HG03439 (cell line): ENCODE measurements at regions not wholly inside any gene's neighbourhood (a gene's known extent, or its start where the extent isn't known, plus 50 kb on each side); places are given as distances from the start of the nearest gene placed in this dataset.
"Not testable (repeated sequence)": the region's sequence is repeated elsewhere in the genome, so short reads cannot be mapped to it uniquely, and the experiment has no call there.

Experiments used
- ATAC-seq: cut with Tn5 transposase; IDR thresholded peaks from one replicate; pipeline ENCODE4 v1.9.1; 2021; ENCODE audit warnings: mild to moderate bottlenecking, moderate library complexity; ENCODE audit not compliant: unreplicated experiment

DNA sequence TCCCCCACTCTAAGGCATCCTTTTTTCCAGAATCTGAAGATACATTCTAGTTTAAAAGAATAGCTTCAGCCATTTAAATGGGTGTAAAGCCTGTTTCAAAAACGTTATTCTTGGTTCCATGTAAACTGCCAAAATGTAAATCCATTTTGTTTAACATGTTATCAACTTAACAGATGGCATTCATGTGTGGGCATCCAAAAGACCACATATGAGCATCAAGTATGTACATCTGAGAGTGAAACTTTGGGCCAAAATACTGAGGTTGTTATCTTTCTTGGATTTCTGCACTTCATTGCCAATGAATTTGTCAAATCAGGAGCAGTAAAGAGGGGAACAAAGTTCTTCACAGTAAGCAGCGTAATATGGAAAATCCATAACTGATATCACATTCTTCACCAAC lies 395.4 kb downstream of the ZNF804A start:
- ATAC-seq = no peak

DNA sequence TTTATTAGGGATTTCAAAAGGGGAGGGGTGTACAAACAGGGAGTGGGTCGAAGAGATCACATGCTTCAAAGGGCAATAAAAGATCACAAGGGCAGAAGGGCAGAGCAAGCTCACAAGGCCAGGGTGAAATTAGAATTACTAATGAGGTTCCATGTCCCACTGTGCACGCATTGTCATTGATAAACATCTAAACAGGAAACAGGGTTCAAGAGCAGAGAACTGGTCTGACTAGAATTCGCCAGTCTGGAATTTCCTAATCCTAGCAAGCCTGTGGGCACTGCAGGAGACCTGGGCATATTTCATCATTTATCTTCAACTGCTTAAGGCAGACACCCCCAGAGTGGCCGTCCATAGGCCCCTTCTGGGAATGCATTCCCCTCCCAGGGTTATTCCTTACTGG lies 408.2 kb downstream of the ZNF804A start:
- no peak for ATAC-seq

DNA sequence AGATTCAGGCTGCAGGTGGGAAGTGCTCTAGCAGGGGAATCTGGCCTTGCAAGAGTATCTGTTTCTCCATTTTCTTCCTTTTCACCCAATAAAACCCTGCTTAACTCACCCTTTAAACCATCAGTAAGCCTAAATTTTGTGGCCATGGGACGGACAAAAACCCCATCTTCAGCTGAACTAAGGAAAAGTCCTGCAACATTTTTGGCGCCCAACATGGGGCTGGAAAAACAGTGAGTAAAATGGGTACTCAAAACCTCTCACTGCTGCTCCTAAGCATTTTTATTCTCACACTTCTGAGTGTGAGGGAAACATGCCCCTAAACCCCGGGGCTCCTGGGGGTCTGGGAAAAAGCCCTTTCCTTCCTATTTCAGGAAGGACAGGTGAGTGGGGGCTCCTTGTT lies 414.3 kb downstream of the ZNF804A start:
- ATAC-seq = no peak

DNA sequence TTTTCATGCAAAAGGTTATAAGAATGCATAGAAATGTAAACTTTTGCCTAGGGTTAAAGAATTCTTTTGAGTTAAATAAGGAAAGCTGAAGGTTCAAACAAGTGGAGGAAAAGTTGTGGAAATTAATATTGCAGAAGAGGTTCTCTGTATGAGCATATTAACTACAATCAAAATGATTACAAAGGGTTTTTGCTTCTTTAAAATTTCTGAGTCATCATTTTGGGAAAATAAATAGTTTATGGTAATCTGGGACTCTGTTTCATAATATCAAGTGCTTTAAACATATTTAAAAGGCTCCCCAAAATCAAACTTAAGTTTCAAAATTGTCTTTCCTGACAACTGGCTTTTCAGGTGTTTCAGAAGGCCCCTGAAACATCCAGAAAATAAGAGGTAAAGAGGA lies 415.7 kb downstream of the ZNF804A start:
- no peak for ATAC-seq

DNA sequence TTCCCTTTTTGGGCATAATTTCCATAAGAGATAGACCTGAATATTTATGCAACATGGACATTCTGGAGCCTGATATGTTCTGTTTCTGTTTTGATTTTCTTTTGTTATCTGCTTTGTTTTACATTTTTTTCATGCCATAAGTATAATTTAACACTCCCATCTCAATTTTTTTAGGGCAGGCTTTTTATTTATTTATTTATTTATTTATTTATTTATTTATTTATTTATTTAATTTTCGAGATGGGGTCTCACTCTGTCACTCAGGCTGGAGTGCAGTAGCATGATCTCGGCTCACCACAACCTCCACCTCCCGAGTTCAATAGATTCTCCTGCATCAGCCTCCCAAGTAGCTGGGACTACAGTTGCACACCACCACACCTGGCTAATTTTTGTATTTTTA lies 427.6 kb downstream of the ZNF804A start:
- ATAC-seq = not testable (repeated sequence)

DNA sequence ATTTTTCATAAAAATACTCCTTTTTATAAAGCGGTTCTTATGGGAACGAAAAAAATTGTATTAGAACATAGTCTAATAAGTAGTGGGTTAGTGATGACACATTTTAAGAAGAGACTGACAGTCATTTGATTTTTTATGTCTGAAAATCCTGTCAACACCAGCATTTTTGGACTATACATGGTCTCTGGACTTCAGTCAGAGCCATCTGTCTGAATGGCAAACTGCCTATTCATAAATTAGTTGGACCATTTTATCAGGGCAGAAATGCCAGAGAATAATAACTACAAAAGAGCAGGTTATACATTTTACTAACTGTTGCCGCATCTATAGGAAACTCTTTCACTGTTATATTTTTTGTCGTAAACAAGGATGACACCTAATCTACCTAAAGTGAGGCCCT lies 437.6 kb downstream of the ZNF804A start:
- ATAC-seq = no peak

DNA sequence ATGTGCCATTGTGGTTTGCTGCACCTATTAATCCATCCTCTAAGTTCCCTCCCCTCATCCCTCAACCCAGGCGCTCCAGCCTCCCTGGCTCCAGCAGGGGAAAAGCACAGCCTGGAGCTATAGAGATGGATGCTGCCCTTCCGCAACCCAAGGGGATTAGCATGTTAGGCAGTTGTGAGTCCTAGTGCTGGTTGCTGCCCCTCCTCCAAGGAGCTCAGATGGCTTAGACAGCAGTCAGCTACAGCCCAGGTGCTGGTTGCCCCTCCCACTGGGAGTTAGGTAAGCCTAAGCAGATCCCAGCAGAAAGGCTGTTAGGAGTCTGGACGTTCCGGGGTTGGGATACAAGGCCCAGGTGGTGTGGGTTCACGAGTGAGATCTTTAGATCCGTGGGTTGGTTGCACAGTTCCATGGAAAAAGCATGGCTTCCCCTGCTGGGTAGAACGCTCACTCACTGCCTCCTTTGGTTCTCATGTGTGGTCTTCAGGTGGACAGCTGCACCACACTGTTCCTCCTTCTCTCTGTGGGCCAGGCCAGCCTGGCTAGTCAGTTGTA lies 446.1 kb downstream of the ZNF804A start:
- no peak for ATAC-seq

DNA sequence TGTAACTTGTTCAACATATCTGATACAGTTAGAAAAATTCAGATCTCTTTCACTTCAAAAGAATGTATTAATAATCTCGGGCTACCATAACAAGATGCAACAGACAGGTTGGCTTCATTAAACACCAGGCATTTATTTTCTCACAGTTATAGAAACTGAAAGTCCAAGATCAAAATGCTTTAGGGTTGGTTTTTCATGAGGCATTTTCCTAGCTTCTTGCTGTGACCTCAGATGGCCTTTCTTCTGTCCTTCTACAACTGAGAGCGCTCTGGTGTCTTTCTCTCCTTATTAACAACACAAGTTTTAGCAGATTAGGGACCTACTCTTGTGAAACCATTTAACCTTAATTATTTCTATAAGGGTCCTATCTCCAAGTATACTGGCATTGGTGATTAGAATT lies 452.5 kb downstream of the ZNF804A start:
- no peak for ATAC-seq

DNA sequence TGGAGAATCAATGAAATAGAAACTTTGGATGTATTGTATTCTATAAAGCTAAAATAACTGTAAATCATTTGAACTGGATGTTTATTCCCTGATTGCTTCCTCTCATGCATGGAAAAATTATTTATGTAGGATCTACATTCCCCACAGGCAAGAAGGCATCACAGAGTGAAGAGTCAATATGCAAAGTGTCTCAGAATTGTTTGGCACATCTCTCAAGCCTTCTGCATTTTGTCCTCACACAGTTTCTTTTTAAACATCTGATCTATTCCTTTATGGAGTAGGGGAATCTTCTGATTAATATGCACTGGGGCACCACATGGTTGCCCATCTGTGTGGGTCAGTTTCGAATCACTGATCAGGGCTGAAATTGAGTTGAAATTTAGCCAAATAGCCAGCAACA lies 465.4 kb downstream of the ZNF804A start:
- no peak for ATAC-seq

DNA sequence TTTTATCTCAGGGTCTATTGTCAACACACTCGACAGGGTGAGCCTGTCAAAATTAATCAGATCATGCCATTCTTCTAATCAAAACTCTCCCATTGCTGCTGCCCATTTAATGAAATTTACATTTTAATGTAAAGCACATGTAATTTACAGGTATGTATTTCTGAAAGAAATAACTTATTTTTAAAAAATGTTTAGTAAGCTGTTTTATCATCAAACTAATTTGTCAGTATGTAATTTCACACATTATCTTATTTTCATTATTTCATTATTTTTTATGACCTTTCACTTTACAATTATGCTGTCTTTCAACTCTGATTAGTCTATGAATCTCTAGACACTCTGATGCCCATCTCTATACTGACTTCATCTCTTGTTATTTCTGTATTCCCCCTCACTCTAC lies 467.8 kb downstream of the ZNF804A start:
- ATAC-seq = no peak

DNA sequence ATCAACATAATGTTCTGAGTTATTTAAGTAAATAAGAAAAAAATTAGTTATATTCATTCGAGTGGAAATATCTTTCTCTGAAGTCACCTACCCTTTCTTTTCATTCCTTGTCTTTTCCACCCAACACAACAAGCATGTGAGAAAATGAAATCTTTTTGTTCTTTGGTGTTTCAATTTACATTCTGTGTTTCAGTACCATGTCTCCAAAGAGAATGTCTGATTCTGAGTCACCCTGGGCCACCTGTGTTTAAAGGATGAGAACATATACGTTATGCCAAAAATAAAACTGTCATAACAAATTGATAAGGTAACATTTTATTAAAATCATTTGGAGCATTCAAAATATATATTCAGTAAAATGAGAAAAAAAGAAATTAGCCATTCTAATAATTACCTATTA lies 470.8 kb downstream of the ZNF804A start:
- no peak for ATAC-seq

DNA sequence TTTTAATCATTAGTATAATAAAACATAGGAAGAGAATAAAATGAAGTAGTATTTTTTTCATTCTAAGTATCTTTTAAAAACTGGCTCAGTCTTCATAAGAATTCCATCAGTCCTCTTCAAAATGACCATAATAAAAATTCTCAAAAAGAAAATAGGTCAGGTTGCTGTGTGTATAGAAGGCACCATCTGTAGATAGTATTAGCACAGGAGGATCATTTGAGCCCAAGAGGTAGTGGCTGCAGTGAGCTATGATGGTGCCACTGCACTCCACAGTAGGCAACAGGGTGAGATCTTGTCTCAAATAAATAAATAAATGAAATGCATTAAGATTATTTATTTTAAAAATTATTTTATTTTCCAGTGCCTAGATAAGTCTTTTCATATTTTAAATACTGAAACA lies 475.8 kb downstream of the ZNF804A start:
- ATAC-seq = no peak

DNA sequence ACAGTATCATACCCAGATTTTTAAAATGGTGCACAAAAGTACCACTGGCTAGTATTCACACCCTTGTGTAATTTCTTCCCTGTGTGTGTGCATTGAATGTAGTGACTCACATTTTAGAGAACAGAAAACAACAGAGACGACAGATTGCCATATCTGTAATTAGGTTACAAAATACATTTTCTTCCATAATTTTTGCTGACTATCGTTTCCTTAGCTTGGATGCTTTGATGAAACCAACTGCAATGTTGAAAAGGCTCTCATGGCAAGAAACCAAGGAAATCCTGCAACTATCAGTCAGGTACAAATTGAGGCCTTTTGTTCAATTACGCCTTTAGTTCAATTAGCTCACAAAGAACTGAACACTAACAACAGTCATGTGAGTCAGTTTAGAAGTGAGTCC lies 484.4 kb downstream of the ZNF804A start:
- ATAC-seq = no peak

DNA sequence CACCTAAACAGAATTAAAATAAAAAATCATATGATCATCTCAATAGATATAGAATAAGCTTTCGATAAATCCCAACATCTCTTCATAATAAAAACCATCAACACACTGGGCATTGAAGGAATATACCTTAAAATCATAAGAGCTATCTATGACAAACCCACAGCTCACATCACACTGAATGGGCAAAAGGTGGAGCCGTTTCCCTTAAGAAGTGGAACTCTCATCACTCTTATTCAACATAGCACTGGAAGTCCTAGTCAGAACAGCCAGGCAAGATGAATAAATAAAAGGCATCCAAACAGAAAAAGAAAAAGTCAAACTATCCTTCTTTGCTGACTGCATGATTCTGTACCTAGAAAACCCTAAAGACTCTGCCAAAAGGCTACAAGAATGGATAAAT lies 510.3 kb downstream of the ZNF804A start:
- ATAC-seq = no peak

DNA sequence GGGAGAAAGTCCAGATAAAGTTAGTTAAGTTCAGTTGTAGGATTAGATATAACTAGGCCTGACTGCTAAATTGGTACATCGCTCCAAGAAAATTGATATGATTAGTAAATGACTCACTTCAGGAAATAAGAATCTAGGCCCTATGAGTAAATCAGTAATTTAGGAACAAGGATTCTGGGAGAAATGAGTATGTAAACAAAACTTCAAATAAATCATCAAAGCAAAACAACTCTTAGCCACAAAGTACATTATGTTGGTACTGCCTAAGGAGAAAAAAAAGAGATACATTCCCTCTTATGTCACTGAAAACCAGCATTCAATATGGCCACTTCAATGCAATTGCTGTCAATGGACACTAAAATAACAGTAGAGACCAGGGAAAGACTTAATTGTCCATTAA lies 529.1 kb downstream of the ZNF804A start:
- ATAC-seq = no peak

DNA sequence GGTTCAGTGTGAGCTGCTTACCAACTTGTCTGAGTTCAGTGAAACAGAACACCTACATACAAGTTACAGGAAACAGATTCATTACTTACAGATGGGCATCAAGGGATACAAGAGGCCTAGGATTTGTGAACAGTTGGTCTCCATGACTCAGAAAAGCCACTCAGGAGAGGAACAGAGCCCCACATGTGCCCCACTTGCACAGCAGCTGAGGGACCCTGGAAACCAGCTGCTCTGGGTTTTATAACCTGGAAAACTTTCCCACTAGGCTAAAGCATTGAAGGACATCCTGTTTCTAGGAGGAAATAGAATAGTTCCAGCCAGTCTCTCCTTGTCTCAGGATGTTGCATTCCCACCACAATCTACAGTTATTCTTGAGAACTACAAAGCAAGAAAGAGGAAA lies 530.0 kb downstream of the ZNF804A start:
- ATAC-seq = no peak

DNA sequence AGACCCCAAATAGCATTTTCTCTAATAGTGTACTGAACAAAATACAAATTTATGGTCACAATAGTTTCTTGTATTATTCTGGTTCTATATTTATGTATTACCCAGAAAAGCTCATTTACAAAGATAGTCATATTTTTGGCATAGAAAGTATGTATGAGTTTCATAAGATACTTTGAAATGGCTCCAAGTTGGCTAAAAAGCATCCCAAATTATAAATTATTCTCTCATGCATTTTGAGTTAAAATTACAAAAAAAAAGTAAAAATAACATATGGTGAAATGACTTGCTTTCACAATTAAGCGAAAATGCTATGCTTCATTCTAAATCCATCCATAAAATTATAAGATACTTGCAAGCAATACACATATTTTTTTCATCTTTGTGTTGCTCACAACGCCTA lies 530.7 kb downstream of the ZNF804A start:
- ATAC-seq = no peak

DNA sequence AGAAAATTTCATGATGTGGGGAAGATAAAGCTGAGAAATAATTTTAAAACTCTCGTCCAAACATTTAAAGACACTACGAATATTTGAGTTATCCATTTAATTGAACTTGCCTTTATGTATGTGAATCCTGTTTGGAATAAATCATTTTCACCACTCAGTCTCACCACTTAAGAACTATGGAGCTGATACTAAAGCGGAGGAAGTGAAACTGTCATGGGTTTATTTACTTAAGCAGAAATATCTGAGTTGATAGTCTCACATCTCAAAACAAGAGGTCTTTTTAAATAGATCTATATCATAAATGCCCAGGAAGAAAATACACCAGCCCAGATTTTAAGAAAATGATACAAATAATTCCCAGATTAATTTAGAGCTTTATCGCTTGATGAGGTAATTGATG lies 532.4 kb downstream of the ZNF804A start:
- no peak for ATAC-seq

DNA sequence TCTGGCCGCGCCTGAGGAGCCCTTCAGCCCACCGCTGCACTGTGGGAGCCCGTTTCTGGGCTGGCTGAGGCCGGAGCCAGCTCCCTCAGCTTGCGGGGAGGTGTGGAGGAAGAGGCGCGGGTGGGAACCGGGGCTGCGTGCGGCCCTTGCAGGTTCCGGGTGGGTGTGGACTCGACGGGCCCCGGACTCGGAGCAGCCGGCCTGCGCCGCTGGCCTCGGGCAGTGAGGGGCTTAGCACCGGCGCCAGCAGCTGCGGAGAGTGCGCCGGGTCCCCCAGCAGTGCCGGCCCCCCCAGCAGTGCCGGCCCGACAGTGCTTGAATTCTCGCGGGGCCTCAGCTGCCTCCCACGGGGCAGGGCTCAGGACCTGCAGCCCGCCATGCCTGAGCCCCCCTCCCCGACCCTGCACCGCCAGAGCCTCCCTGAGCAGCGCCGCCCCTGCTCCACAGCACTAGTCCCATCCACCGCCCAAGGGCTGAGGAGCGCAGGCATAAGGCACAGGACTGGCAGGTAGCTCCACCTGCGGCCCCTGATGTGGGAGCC lies 534.2 kb downstream of the ZNF804A start:
- ATAC-seq = no peak

DNA sequence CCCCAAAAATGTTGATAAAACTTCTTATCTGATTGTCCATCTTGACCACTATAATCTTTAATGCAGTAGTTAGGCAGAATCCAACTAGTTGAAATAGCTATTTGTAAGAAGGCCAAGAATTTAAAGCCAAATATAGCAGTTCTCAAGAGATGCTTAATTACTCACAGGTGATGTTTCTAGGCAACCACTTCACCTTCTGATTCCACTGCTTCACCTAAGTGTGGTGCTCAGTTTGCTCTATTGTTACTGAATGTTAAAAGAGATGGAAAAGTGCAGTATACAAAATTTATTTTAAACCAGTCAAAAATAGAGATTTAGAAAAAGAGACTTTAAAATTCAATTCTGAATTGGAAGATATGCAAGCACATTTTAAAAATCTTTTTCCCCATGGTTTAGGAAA lies 539.4 kb downstream of the ZNF804A start:
- no peak for ATAC-seq

DNA sequence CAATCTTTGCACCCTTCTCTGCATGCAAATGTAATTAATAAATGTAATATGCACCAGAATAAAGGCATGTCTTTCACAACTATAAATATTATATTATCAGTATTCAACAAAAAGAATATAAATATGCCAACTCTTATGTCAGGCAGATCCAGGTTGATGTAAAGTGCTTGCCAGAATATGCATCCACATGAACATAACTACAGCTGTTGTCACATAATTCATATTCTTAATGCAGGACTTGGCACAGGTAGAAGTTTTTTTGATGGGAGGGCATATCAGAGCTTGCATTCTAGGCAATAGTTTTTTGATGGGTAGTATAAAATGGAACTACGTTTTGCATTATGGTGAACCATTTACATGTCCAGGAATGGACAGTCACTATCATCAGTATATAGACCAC lies 544.3 kb downstream of the ZNF804A start:
- no peak for ATAC-seq

DNA sequence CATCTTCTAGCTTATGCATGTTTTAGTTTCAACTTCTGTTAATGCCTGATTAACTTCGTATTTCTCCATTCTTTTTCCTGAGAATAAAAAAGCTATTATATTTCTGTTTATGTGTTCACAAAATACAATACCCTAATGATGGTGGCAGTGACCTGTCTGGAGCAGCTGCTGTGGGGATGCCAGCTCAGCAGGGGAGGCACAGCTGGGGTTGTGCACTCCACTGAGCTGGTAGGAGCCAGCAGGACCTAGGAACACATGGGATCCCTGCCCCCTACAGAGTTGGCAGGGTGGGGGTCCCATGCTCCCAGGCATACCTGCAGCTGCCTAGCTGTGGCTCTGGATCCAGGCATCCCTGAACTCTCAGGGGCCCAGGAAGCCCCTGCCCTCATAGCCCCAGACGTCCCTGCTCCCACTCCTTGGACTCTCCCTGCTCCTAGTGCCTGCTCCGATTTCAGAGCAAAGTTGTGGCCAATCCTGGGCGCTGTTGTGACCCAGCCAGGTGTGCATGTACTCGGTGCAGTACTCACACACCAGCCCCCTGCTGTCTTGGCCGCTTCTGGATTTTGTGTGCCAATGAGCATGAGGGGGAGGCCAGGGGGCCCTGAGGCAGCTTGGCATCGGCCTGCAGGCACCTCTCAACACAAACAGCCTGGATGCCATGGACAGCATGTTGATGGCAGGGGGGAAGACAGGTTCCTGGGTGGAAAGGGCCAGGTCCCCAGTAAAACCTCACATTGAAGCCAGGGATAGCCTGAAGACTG lies 546.0 kb downstream of the ZNF804A start:
- ATAC-seq = no peak
